SK-N-MC (cell line): ENCODE measurements at regions not wholly inside any gene's neighbourhood (a gene's known extent, or its start where the extent isn't known, plus 50 kb on each side); places are given as distances from the start of the nearest gene placed in this dataset.

ENCODE experiments used
- EZH2 ChIP-seq: fragments of 200-600 bp; sonication (generic); IDR thresholded peaks from one replicate; pipeline ENCODE4 v1.6.1; 2017; ENCODE audit warnings: antibody characterized with exemption
- FOXP2 ChIP-seq: optimal IDR thresholded peaks from 2 replicates; pipeline ENCODE3; 2011; ENCODE audit warnings: mild to moderate bottlenecking, moderate library complexity; ENCODE audit not compliant: insufficient read depth; ENCODE audit errors: extremely low read length, control extremely low read depth

- TF ChIP-seq EZH2 (no peak), FOXP2 (no peak)
These were observed 206.3 kb upstream of the GHR start for GRCh38 chr5:42216904-42217303.
